H9 (cell line): ENCODE measurements at regions not wholly inside any gene's neighbourhood (a gene's known extent, or its start where the extent isn't known, plus 50 kb on each side); places are given as distances from the start of the nearest gene placed in this dataset.

ENCODE experiments used
- DNase-seq: peaks from one replicate; pipeline ENCODE4 v3.0.0-alpha.2; 2017
- H2AFZ ChIP-seq: one replicate; pipeline ENCODE4 v1.6.1; 2013; ENCODE audit warnings: mild to moderate bottlenecking, low read length, control low read depth, moderate library complexity
- H2AK5ac ChIP-seq: 2 replicates; pipeline ENCODE4 v1.6.1; 2013; ENCODE audit warnings: low read length, control low read depth, mixed read lengths; ENCODE audit not compliant: insufficient read length
- H2BK120ac ChIP-seq: one replicate; pipeline ENCODE4 v1.6.1; 2013; ENCODE audit warnings: low read depth, mild to moderate bottlenecking, low read length, control low read depth, inconsistent platforms; ENCODE audit not compliant: poor library complexity, severe bottlenecking
- H2BK12ac ChIP-seq: 2 replicates; pipeline ENCODE4 v1.6.1; 2013; ENCODE audit warnings: low read length, control low read depth, mixed read lengths, low read depth; ENCODE audit not compliant: insufficient read length
- H2BK15ac ChIP-seq: 2 replicates; pipeline ENCODE4 v1.6.1; 2013; ENCODE audit warnings: low read depth, low read length, control low read depth
- H2BK20ac ChIP-seq: one replicate; pipeline ENCODE4 v1.6.1; 2013; ENCODE audit warnings: low read depth, mild to moderate bottlenecking, low read length, control low read depth, inconsistent platforms; ENCODE audit not compliant: poor library complexity, severe bottlenecking
- H2BK5ac ChIP-seq: 2 replicates; pipeline ENCODE4 v1.6.1; 2013; ENCODE audit warnings: low read length, control low read depth, mixed read lengths; ENCODE audit not compliant: insufficient read length
- H3K14ac ChIP-seq: 2 replicates; pipeline ENCODE4 v1.6.1; 2013; ENCODE audit warnings: low read length, control low read depth; ENCODE audit not compliant: insufficient read depth
- H3K18ac ChIP-seq: 2 replicates; pipeline ENCODE4 v1.6.1; 2013; ENCODE audit warnings: low read depth, mild to moderate bottlenecking, mixed read lengths, low read length, control low read depth; ENCODE audit not compliant: insufficient read length
- H3K23ac ChIP-seq: 2 replicates; pipeline ENCODE4 v1.6.1; 2013; ENCODE audit warnings: low read length, control low read depth, mixed read lengths, low read depth; ENCODE audit not compliant: insufficient read length
- H3K23me2 ChIP-seq: 2 replicates; pipeline ENCODE4 v1.6.1; 2013; ENCODE audit warnings: low read depth, mild to moderate bottlenecking, mixed read lengths, low read length, control low read depth; ENCODE audit not compliant: insufficient read length, poor library complexity, severe bottlenecking
- H3K27ac ChIP-seq: 2 replicates; pipeline ENCODE4 v1.5.1; 2013; ENCODE audit warnings: low read length, control low read depth, mixed read lengths, low read depth; ENCODE audit not compliant: insufficient read length
- H3K27me3 ChIP-seq: 2 replicates; pipeline ENCODE4 v1.6.1; 2013; ENCODE audit warnings: low read length, control low read depth, inconsistent platforms; ENCODE audit not compliant: insufficient read depth
- H3K4ac ChIP-seq: 2 replicates; pipeline ENCODE4 v1.6.1; 2013; ENCODE audit warnings: low read depth, mild to moderate bottlenecking, control low read depth, inconsistent platforms, low read length, moderate library complexity
- H3K4me1 ChIP-seq: 2 replicates; pipeline ENCODE4 v1.6.1; 2013; ENCODE audit warnings: low read length, control low read depth, inconsistent platforms; ENCODE audit not compliant: insufficient read depth
- H3K4me2 ChIP-seq: 2 replicates; pipeline ENCODE4 v1.6.1; 2013; ENCODE audit warnings: low read length, control low read depth, mixed read lengths; ENCODE audit not compliant: insufficient read length, insufficient read depth
- H3K56ac ChIP-seq: 2 replicates; pipeline ENCODE4 v1.6.1; 2013; ENCODE audit warnings: low read depth, mild to moderate bottlenecking, mixed read lengths, low read length, control low read depth; ENCODE audit not compliant: insufficient read length
- H3K79me1 ChIP-seq: 2 replicates; pipeline ENCODE4 v1.6.1; 2013; ENCODE audit warnings: low read depth, mild to moderate bottlenecking, moderate library complexity, low read length, control low read depth, inconsistent platforms; ENCODE audit not compliant: insufficient read depth, poor library complexity, severe bottlenecking
- H3K79me2 ChIP-seq: 2 replicates; pipeline ENCODE4 v1.6.1; 2013; ENCODE audit warnings: low read length, control low read depth, inconsistent platforms; ENCODE audit not compliant: insufficient read depth
- H3K9ac ChIP-seq: 2 replicates; pipeline ENCODE4 v1.6.1; 2013; ENCODE audit warnings: low read length, control low read depth, mixed read lengths; ENCODE audit not compliant: insufficient read length; ENCODE audit errors: extremely low read depth
- H3K9me3 ChIP-seq: one replicate; pipeline ENCODE4 v1.6.1; 2013; ENCODE audit warnings: low read depth, low read length, inconsistent platforms; ENCODE audit not compliant: control insufficient read depth
- H3T11ph ChIP-seq: one replicate; pipeline ENCODE4 v1.6.1; 2013; ENCODE audit warnings: mild to moderate bottlenecking, low read length, control low read depth, inconsistent platforms
- H4K20me1 ChIP-seq: one replicate; pipeline ENCODE4 v1.6.1; 2013; ENCODE audit not compliant: control insufficient read depth, insufficient read length, insufficient read depth
- H4K5ac ChIP-seq: 2 replicates; pipeline ENCODE4 v1.6.1; 2013; ENCODE audit warnings: low read depth, mild to moderate bottlenecking, mixed read lengths, low read length, control low read depth; ENCODE audit not compliant: insufficient read length
- H4K8ac ChIP-seq: replicated peaks from 2 replicates; pipeline ENCODE4 v1.6.1; 2013; ENCODE audit warnings: low read length, control low read depth, mixed read lengths, low read depth; ENCODE audit not compliant: insufficient read length
- H4K91ac ChIP-seq: 2 replicates; pipeline ENCODE4 v1.6.1; 2013; ENCODE audit warnings: low read depth, mild to moderate bottlenecking, moderate library complexity, mixed read lengths, low read length, control low read depth; ENCODE audit not compliant: insufficient read length
- H3K27ac Mint-ChIP-seq, 3 experiments: 2 replicates in 2 of 3; 3 replicates in 1 of 3; pipeline ENCODE4 v1.8.0; 2020 to 2021; ENCODE audit warnings: mixed read lengths in 3 of 3, mild to moderate bottlenecking in 1 of 3, moderate library complexity in 1 of 3
- H3K27me3 Mint-ChIP-seq: 2 replicates; pipeline ENCODE4 v1.8.0; 2021; ENCODE audit warnings: low read depth, mild to moderate bottlenecking, moderate library complexity, mixed read lengths
- H3K36me3 Mint-ChIP-seq, 3 experiments: 2 replicates in 2 of 3; 3 replicates in 1 of 3; pipeline ENCODE4 v1.8.0; 2020 to 2021; ENCODE audit warnings: low read depth in 3 of 3, mixed read lengths in 3 of 3; ENCODE audit not compliant: insufficient read depth in 1 of 3
- H3K4me1 Mint-ChIP-seq, 2 experiments: 2 replicates each; pipeline ENCODE4 v1.8.0; 2020; ENCODE audit warnings: mixed read lengths in 2 of 2
- H3K4me3 Mint-ChIP-seq, 2 experiments: 2 replicates in 1 of 2; 3 replicates in 1 of 2; pipeline ENCODE4 v1.8.0; 2020 to 2021; ENCODE audit warnings: mild to moderate bottlenecking in 2 of 2, mixed read lengths in 2 of 2, moderate library complexity in 1 of 2
- H3K9me3 Mint-ChIP-seq, 2 experiments: 2 replicates in 1 of 2; 3 replicates in 1 of 2; pipeline ENCODE4 v1.8.0; 2020; ENCODE audit warnings: mild to moderate bottlenecking in 2 of 2, mixed read lengths in 2 of 2, moderate library complexity in 1 of 2
- CTCF ChIP-seq: fragments of 200-600 bp; sonication (generic); conservative IDR thresholded peaks from 3 replicates; pipeline ENCODE4 v1.8.0; 2021; ENCODE audit warnings: antibody characterized with exemption, mild to moderate bottlenecking
- WGBS: extraction: QIAGEN DNeasy Blood & Tissue Kit; methylation state at CpG from one replicate; pipeline ENCODE4 v1.1.7; 2013; ENCODE audit warnings: missing lambda C conversion rate, low lambda C conversion rate, mixed read lengths; ENCODE audit not compliant: insufficient read length; ENCODE audit errors: extremely low coverage; 5-methylcytosine and 5-hydroxymethylcytosine counted together

- Histone ChIP-seq H3K79me1 (no peaks in the 10 kb centered on the region), H3K79me2 (no peaks in the 10 kb centered on the region), H2BK120ac (no peak overlapping the region), H3K23me2 (no peaks in the 10 kb centered on the region), H4K91ac (no peak overlapping the region), H3K9ac (no peak overlapping the region), H2AFZ (no peak overlapping the region), H3K4me2 (no peak overlapping the region), H2BK5ac (no peak overlapping the region), H3K27ac (no peak overlapping the region), H2BK15ac (no peak overlapping the region), H2BK20ac (no peak overlapping the region), H3K4me1 (peaks cover 3% of the 10 kb centered on the region; the same call in 1 of the 2 replicates), H3K4ac (no peak overlapping the region), H2BK12ac (no peak overlapping the region), H4K8ac (no peak overlapping the region), H3K27me3 (no peaks in the 10 kb centered on the region), H3K14ac (no peak overlapping the region), H3K18ac (no peak overlapping the region), H3K56ac (no peak overlapping the region), H4K5ac (no peak overlapping the region), H2AK5ac (no peak overlapping the region), H3K9me3 (no peaks in the 10 kb centered on the region), H3K23ac (no peak overlapping the region), H3T11ph (no peak overlapping the region), H4K20me1 (no peaks in the 10 kb centered on the region)
- Mint-ChIP-seq H3K9me3 (no peaks in the 10 kb centered on the region; a peak in 1 of 5 replicates), H3K27me3 (peaks cover 8% of the 10 kb centered on the region), H3K36me3 (no peaks in the 10 kb centered on the region), H3K4me1 (peaks cover 39 to 42% of the 10 kb centered on the region in 2 experiments), H3K27ac (peak overlapping the region; percentile 39 to 61 (median 40); a peak in 3 of 7 replicates), H3K4me3 (no peak overlapping the region)
- no CpG with 5 or more reads among the region's 8 CpGs for WGBS
- TF ChIP-seq CTCF = no peak
- DNase-seq = no peak
Measured at GRCh38 chr2:118477111-118477862, 370.2 kb downstream of the EN1 start.
